ENCODE measurements at regions not wholly inside any gene's neighbourhood (a gene's known extent, or its start where the extent isn't known, plus 50 kb on each side); places are given as distances from the start of the nearest gene placed in this dataset.
"Not testable (repeated sequence)": the region's sequence is repeated elsewhere in the genome, so short reads cannot be mapped to it uniquely, and the experiment has no call there.

GRCh38 chr12:112712751-112713150, 78.8 kb upstream of the RPH3A start:
- DNase-seq: not testable (repeated sequence)

GRCh38 chr12:112713471-112713870, 78.1 kb upstream of the RPH3A start:
- no peak for DNase-seq

GRCh38 chr12:112714166-112714710, 77.3 kb upstream of the RPH3A start:
- DNase-seq: no peak

- DNase-seq: no peak
These were observed 75.2 kb upstream of the RPH3A start for GRCh38 chr12:112716099-112717093.

GRCh38 chr12:112728864-112729263, 62.7 kb upstream of the RPH3A start:
- DNase-seq: no peak

- DNase-seq: no peak
These were observed 56.5 kb upstream of the RPH3A start for GRCh38 chr12:112734859-112735695.

GRCh38 chr12:112738531-112738930, 53.0 kb upstream of the RPH3A start:
- no peak for DNase-seq

GRCh38 chr12:112740387-112740934, 51.1 kb upstream of the RPH3A start:
- DNase-seq: no peak

- DNase-seq: no peak
These were observed 50.4 kb upstream of the RPH3A start for GRCh38 chr12:112741106-112741505.

Data from CD4-positive, alpha-beta T cell treated with Interferon gamma for 1 hour (primary cell).